Stomach (tissue), 4 donors: ENCODE measurements at regions not wholly inside any gene's neighbourhood (a gene's known extent, or its start where the extent isn't known, plus 50 kb on each side); places are given as distances from the start of the nearest gene placed in this dataset.

Experiments
- CTCF ChIP-seq, 7 experiments: fragments of 450-650 bp in 4 of 7; fragments of 200-600 bp in 3 of 7; sonication (generic) in 3 of 7; IDR thresholded peaks; one replicate each; pipeline ENCODE4 v1.5.1; 2016 to 2019; ENCODE audit warnings: antibody characterized with exemption in 7 of 7, control low read depth in 2 of 7, mild to moderate bottlenecking in 1 of 7
- EP300 ChIP-seq: sonication (generic); formaldehyde crosslinking; IDR thresholded peaks from one replicate; pipeline ENCODE4 v1.6.1; 2017; ENCODE audit warnings: antibody characterized with exemption
- POLR2A ChIP-seq, 4 donors: fragments of 450-650 bp; IDR thresholded peaks; one replicate each; pipeline ENCODE4 v1.6.1; 2016; ENCODE audit warnings: antibody characterized with exemption in 4 of 4, control low read depth in 2 of 4, mild to moderate bottlenecking in 1 of 4, moderate library complexity in 1 of 4
- POLR2AphosphoS5 ChIP-seq, 3 donors: sonication (generic); formaldehyde crosslinking; IDR thresholded peaks; one replicate each; pipeline ENCODE4 v1.6.1; 2016; ENCODE audit warnings: antibody characterized with exemption in 3 of 3

DNA sequence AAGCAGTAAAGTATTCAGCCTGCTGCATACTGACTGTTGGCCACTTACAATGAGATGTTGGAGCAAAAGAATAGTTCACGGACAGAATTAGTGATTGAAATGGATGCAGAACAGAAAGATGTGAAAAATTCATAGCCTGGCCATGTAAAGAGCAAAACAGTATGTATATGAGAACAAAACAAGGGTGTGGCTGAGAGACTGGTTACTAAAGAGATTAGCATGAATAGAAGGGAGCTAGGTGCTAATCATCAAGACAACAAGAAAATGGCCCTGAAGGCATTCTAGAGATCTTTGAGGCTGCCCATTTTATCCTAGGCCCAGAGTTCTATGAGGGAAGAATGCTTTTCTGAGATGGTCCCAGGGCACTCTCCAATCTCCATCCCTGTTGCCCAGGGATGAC, 208.5 kb downstream of the ARHGEF9 start:
- no peak for TF ChIP-seq EP300
- no peak for TF ChIP-seq POLR2A (IDR thresholded peaks at IDR 0.05)
- no peak for TF ChIP-seq CTCF (IDR thresholded peaks at IDR 0.05)
- no peak for TF ChIP-seq POLR2AphosphoS5 (IDR thresholded peaks at IDR 0.05)
